ENCODE measurements at regions not wholly inside any gene's neighbourhood (a gene's known extent, or its start where the extent isn't known, plus 50 kb on each side); places are given as distances from the start of the nearest gene placed in this dataset.
"Not testable (repeated sequence)": the region's sequence is repeated elsewhere in the genome, so short reads cannot be mapped to it uniquely, and the experiment has no call there.

GRCh38 chr20:29763821-29764511 lies 1493.5 kb upstream of the DEFB115 start:
- DNase-seq (ENCODE audit: low read depth) = no peak

GRCh38 chr20:29764922-29765610 lies 1492.4 kb upstream of the DEFB115 start:
- not testable (repeated sequence) for DNase-seq (ENCODE audit: low read depth)

GRCh38 chr20:29778033-29778432 lies 1479.4 kb upstream of the DEFB115 start:
- DNase-seq (ENCODE audit: low read depth) = not testable (repeated sequence)

- not testable (repeated sequence) for DNase-seq (ENCODE audit: low read depth)
Measured at GRCh38 chr20:29781217-29781616, 1476.2 kb upstream of the DEFB115 start.

- not testable (repeated sequence) for DNase-seq (ENCODE audit: low read depth)
Measured at GRCh38 chr20:29781891-29782290, 1475.6 kb upstream of the DEFB115 start.

GRCh38 chr20:29787456-29787855 lies 1470.0 kb upstream of the DEFB115 start:
- not testable (repeated sequence) for DNase-seq (ENCODE audit: low read depth)

- no peak for DNase-seq (ENCODE audit: low read depth)
Measured at GRCh38 chr20:29790510-29790909, 1467.0 kb upstream of the DEFB115 start.

GRCh38 chr20:29831508-29831907 lies 1426.0 kb upstream of the DEFB115 start:
- not testable (repeated sequence) for DNase-seq (ENCODE audit: low read depth)

GRCh38 chr20:29868014-29868413 lies 1389.5 kb upstream of the DEFB115 start:
- DNase-seq (ENCODE audit: low read depth) = not testable (repeated sequence)

GRCh38 chr20:29868688-29869087 lies 1388.8 kb upstream of the DEFB115 start:
- not testable (repeated sequence) for DNase-seq (ENCODE audit: low read depth)

- not testable (repeated sequence) for DNase-seq (ENCODE audit: low read depth)
Measured at GRCh38 chr20:29871816-29872215, 1385.6 kb upstream of the DEFB115 start.

- no peak for DNase-seq (ENCODE audit: low read depth)
Measured at GRCh38 chr20:29873946-29874345, 1383.5 kb upstream of the DEFB115 start.

GRCh38 chr20:29874476-29875202 lies 1382.8 kb upstream of the DEFB115 start:
- no peak for DNase-seq (ENCODE audit: low read depth)

GRCh38 chr20:29875321-29876083 lies 1382.0 kb upstream of the DEFB115 start:
- DNase-seq (ENCODE audit: low read depth) = not testable (repeated sequence)

- not testable (repeated sequence) for DNase-seq (ENCODE audit: low read depth)
Measured at GRCh38 chr20:29876084-29876910, 1381.2 kb upstream of the DEFB115 start.

GRCh38 chr20:29876911-29877285 lies 1380.6 kb upstream of the DEFB115 start:
- no peak for DNase-seq (ENCODE audit: low read depth)

GRCh38 chr20:29877411-29878280 lies 1379.8 kb upstream of the DEFB115 start:
- not testable (repeated sequence) for DNase-seq (ENCODE audit: low read depth)

GRCh38 chr20:29878281-29878741 lies 1379.2 kb upstream of the DEFB115 start:
- no peak for DNase-seq (ENCODE audit: low read depth)

GRCh38 chr20:29878777-29879442 lies 1378.6 kb upstream of the DEFB115 start:
- no peak for DNase-seq (ENCODE audit: low read depth)

Data from stimulated activated CD8-positive, alpha-beta memory T cell treated with anti-CD3 and anti-CD28 coated beads, Interleukin-15, amount 100 ng/mL, for 1 hour (primary cell).